ENCODE measurements at regions not wholly inside any gene's neighbourhood (a gene's known extent, or its start where the extent isn't known, plus 50 kb on each side); places are given as distances from the start of the nearest gene placed in this dataset.
"Not testable (repeated sequence)": the region's sequence is repeated elsewhere in the genome, so short reads cannot be mapped to it uniquely, and the experiment has no call there.

- no peak for DNase-seq
Observed at GRCh38 chr5:89827359-89827758, 582.2 kb downstream of the CETN3 start.

DNA sequence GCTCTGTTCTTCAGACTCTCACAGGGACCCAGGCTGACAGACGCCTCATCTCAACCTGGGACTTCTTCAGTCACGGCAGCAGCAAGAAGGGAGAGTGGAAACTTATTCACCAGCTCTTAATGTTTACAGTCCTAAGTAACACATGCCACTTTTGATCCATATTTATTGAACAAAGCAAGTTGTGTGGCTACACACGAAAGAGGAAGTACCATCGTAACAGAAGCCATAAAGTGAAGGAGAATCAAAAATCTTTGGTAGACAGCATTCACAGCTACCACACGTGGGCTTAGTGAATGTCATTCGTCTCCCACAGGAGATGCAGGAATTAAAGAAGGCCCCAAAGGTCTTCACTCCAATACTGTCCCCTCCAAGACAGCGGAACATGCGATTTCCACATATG, 582.6 kb downstream of the CETN3 start:
- DNase-seq = no peak

GRCh38 chr5:89823046-89823445, 586.5 kb downstream of the CETN3 start:
- no peak for DNase-seq

DNA sequence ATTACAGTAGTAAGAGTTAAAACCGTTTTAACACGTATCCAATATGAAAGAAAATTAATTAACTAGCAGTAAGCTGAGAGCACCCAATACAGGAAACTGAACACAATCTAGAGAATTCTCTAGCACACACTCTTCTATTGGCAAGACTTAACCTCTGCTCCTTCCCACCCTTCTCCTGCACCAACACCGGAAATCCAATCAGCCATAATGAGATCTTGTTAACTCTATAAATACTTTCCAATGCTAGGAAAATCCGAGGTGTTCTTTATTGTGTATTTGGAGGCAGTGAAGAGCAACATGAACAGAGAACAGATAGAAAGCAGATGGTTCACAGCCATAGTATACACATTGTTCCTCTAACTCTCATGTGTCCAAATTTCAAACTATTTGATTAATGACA, 591.7 kb downstream of the CETN3 start:
- DNase-seq = no peak

DNA sequence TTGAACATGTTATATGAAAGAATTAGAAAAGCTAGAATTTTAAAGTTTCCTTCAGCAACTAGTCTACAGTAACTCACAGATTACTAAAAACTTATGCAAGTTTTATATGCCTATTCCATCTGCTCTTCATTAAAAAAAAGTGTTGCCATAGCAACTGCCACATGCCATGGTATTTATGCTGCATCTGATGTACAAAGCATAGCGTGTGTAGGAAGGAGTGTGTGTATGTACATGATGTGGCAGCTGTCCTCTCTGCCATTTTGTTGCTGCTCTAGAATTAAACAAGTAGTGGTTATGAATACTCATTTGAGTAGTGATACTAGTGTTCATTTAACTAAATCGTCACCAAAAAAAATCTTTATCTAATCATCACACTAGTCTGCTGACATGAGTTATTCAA, 593.5 kb downstream of the CETN3 start:
- DNase-seq = no peak

DNA sequence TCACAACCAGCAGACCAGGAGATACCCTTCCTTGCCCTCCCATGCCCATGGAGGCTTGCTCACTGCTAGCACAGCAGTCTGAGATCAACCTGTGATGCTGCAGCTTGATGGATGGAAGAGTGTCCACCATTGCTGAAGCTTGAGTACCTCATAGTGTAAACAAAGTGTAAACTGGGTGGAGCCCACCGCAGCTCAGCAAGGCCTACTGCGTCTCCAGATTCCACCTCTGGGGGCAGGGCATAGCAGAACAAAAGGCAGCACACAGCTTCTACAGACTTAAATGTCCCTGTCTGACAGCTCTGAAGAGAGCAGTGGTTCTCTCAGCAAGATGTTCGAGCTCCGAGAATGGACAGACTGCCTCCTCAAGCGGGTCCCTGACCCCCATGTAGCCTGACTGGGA, 608.8 kb downstream of the CETN3 start:
- not testable (repeated sequence) for DNase-seq

DNA sequence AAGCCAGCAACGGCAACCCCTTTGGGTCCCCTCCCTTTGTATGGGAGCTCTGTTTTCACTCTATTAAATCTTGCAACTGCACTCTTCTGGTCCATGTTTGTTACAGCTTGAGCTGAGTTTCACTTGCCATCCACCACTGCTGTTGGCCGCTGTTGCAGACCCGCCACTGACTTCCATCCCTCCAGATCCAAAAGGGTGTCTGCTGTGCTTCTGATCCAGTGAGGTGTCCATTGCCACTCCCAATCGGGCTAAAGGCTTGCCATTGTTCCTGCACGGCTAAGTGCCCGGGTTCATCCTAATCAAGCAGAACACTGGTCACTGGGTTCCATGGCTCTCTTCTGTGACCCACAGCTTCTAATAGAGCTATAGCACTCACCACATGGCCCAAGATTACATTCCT, 615.1 kb downstream of the CETN3 start:
- not testable (repeated sequence) for DNase-seq

DNA sequence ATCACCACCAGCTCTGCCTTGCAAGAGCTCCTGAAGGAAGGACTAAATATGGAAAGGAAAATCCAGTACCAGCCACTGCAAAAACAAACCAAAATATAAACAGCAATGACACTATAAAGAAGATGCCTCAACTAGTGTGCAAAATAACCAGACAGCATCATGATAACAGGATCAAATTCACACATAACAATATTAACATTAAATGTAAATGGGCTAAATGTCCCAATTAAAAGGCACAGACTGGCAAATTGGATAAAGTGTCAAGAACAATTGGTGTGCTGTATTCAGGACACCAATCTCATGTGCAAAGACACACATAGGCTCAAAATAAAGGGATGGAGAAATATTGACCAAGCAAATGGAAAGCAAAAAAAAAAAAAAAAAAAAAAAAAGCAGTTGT, 629.8 kb downstream of the CETN3 start:
- DNase-seq = not testable (repeated sequence)

GRCh38 chr5:89777758-89778157, 631.8 kb downstream of the CETN3 start:
- no peak for DNase-seq

DNA sequence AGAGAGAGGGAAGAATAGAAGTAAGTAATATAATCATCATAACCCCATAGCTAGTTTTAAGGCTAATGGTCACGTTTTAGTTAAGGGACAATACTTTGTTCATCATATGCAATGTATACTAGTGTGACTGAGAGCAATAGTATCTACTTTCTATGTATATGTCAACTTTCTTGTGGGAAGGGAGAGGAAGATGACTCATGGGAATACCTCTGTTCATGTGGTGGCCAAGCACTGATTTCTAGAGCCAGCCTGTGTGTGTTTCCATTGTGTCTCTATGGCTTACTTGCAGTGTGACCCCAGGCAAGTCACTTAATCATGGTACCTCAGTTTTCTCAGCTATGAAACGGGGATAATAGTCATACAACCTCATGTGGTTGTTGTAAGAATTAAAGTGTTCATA, 639.6 kb downstream of the CETN3 start:
- DNase-seq = no peak

GRCh38 chr5:89759802-89760201, 649.8 kb downstream of the CETN3 start:
- no peak for DNase-seq

- no peak for DNase-seq
Observed at GRCh38 chr5:89758146-89758545, 651.4 kb downstream of the CETN3 start.

GRCh38 chr5:89756955-89757354, 652.6 kb downstream of the CETN3 start:
- DNase-seq = no peak

DNA sequence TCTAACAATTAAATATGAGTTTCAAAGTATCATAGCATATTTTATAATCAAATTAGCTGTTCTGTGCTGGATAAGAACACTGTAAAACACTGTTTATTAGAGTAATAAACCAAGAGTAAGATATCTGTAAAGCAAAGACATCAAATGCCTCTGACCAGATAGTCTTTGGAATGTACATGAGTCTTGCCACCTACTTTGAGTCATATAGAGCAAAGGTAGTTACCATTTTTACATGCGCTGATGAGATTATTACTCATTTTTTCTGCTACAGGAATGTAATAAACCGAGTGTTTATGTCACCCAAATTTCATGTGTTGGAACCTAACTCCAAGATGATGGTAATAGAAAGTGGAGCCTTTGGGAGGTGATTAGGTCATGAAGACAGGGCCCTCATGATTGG, 654.5 kb downstream of the CETN3 start:
- DNase-seq = no peak

GRCh38 chr5:89735082-89735481, 674.5 kb downstream of the CETN3 start:
- DNase-seq = no peak

GRCh38 chr5:89733772-89734171, 675.8 kb downstream of the CETN3 start:
- DNase-seq = no peak

DNA sequence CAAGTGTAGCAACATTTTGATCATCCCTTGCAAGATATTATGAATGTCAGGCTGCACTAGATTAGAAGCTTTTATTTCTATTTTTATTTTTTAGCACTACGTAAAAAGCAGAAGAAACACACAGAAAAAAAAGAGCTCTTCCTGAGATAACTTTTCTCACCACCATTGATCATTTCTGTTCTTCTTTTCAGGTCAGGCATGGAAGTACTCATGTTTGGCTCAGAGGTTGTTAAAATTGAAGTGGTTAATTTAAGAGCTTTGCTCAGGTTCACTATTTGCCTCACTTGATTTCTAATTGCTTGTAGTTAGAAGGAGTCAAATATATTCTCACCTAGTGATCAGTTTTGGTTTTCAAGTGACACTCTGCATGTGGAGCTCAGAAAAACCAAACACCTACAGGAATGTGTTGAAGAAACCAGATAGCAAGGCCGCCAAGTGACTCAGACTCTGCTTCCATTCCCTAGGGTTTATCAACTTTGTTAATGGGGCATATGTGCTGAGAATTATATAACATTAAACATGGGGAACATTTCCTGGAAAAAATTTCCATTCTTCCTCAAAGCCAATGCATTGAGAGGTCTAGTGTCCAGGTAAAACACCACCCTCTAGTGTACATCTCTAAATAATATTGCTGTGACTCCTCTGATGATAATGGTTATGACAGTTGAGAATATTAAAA, 679.8 kb downstream of the CETN3 start:
- DNase-seq = no peak

DNA sequence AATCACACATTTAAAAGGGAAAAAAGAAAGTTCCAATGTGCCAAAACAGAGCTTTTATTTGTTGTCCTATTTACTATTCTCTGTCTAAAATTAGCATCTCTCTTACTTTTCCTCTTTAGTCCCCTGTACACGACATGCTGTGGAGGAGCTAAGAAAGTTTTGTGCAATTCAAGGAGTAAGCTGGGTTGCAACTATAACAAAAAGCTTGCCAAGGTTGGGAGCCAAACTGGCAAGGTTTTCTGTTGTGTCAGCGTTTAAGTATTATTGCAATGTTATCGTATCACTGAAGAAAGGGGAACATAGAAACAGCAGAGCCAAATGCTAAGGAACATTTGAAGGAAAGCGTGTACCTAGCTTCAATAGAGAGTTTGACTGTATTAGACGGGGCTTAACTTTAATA, 680.8 kb downstream of the CETN3 start:
- no peak for DNase-seq

DNA sequence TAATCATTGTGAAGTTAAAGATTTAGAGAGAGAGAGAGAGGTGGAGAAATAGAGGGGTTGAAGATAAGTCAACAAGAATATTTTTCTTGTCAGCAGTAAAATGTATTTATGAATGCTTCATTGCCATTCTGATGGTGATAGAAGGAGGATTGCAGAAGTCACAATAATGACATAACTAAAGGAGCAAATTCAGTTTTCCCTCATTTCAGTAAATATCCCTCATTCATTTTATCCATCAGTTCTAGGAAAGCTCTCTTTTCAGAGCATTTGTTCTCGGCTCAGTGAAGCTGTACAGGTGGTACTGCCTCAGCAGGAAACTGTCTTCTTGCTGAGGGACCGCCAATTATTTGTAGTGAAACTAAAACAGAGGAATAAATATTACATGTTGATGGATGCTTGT, 681.4 kb downstream of the CETN3 start:
- no peak for DNase-seq

- DNase-seq = no peak
Observed at GRCh38 chr5:89724379-89725095, 685.0 kb downstream of the CETN3 start.

DNA sequence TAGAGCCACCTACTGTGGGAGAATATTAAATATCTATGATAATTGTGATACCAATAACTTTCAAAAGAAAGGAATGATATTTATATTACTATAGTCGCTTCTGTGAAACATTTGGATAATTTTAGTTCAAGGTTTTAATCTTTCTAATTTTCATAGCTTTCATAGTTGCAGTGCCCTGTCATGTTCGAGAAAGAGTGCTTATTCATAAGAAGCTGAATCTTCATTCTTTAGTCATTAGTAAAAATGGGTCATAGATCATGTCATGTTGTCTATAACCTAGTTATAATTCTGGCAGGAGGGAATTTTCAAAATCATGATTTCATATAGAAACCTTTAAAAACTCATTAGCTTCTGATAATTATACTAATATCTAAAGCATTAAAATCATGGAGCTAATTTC, 685.6 kb downstream of the CETN3 start:
- no peak for DNase-seq

DNA sequence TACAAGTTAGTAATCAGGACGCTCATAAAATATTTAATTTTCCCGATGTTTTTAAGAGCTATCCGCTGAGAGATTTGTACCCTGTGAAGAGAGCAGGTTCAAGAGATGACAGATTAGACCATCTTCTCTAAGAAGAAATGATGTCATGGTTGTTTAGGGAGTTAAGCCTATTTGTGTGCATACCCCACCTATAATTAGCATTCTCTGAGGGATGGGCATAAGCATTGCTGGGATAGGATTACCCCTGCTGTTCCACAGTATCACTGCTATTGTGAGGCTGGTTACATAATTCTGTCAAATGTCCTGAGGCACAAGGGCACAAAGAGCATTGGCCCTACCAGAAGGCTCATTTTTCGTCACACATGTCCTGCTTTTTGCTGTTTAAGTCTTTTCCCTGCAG, 687.0 kb downstream of the CETN3 start:
- DNase-seq = no peak

GRCh38 chr5:89721931-89722330, 687.6 kb downstream of the CETN3 start:
- no peak for DNase-seq

DNA sequence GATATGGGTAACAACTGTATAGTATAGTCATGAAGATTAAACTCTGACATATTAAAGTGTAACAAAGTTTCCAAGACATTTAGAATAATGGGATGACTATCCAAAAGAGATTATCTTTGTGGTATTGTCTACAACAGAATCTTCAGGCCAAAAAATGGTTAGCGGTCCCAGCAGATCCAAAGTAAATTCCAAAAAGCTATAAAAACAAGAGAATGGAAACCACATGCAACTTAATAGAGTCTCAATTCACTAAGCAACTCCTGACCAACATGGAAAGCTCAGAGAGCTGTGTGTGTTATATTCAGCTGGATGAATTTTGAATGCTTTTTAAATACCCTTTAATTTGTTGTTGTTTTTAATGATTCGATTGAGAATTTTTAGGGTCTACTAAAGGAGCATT, 688.2 kb downstream of the CETN3 start:
- no peak for DNase-seq

GRCh38 chr5:89712134-89712700, 697.3 kb downstream of the CETN3 start:
- no peak for DNase-seq
